ENCODE measurements at regions not wholly inside any gene's neighbourhood (a gene's known extent, or its start where the extent isn't known, plus 50 kb on each side); places are given as distances from the start of the nearest gene placed in this dataset.

- no peaks in the 10 kb centered on the region for H3K9me3 ChIP-seq
- peaks cover 0 to 6% (median 0%) of the 10 kb centered on the region in 7 donors for H3K27me3 ChIP-seq
- DNase-seq (no peak), ATAC-seq (no peak)
- H3K4me3 ChIP-seq, result no peak overlapping the region
- intact Hi-C loops (cut with DNase I), result no loop called here
- no peak for TF ChIP-seq CTCF (IDR thresholded peaks at IDR 0.05)
- H3K27ac ChIP-seq, result no peak overlapping the region
- 85 to 87% methylated on average over 4 of the region's 4 CpGs for WGBS, 2 donors
- H3K36me3 ChIP-seq, result no peaks in the 10 kb centered on the region
- H3K4me1 ChIP-seq, result no peaks in the 10 kb centered on the region
Observed at GRCh38 chr7:156558198-156558597, 82.4 kb upstream of the RNF32 start.

- WGBS, 2 donors, result 78 to 88% methylated on average over 2 of the region's 2 CpGs
- TF ChIP-seq CTCF (IDR thresholded peaks at IDR 0.05), result no peak
Observed at GRCh38 chr7:156556083-156556482, 84.5 kb upstream of the RNF32 start.

GRCh38 chr7:156554488-156554887, 86.1 kb upstream of the RNF32 start:
- 79 to 82% methylated on average over 8 of the region's 8 CpGs for WGBS, 2 donors
- no peak overlapping the region for H3K4me3 ChIP-seq
- TF ChIP-seq CTCF (IDR thresholded peaks at IDR 0.05), result no peak
- no peaks in the 10 kb centered on the region for H3K4me1 ChIP-seq
- peaks cover 0 to 4% (median 0%) of the 10 kb centered on the region in 11 donors for H3K9me3 ChIP-seq
- H3K27ac ChIP-seq, result no peak overlapping the region
- DNase-seq (no peak), ATAC-seq (no peak)
- no peaks in the 10 kb centered on the region for H3K36me3 ChIP-seq
- intact Hi-C loops (cut with DNase I), result no loop called here
- H3K27me3 ChIP-seq, result no peaks in the 10 kb centered on the region

More at GRCh38 chr7:156556083-156556482, 84.5 kb upstream of the RNF32 start:
- peaks cover 0 to 6% (median 0%) of the 10 kb centered on the region in 7 donors for H3K27me3 ChIP-seq
- no peaks in the 10 kb centered on the region for H3K4me1 ChIP-seq
- intact Hi-C loops (cut with DNase I), result no loop called here
- no peaks in the 10 kb centered on the region for H3K36me3 ChIP-seq
- no peak overlapping the region for H3K4me3 ChIP-seq
- no peak overlapping the region for H3K27ac ChIP-seq
- DNase-seq (no peak), ATAC-seq (no peak)
- H3K9me3 ChIP-seq, result no peaks in the 10 kb centered on the region

- intact Hi-C loops (cut with DNase I), result no loop called here
- H3K27ac ChIP-seq, result no peak overlapping the region
- DNase-seq (no peak), ATAC-seq (no peak)
- H3K4me1 ChIP-seq, result no peaks in the 10 kb centered on the region
- 93 to 94% methylated on average over 9 of the region's 9 CpGs for WGBS, 2 donors
- no peaks in the 10 kb centered on the region for H3K27me3 ChIP-seq
- peaks cover 0 to 21% (median 7%) of the 10 kb centered on the region in 11 donors for H3K9me3 ChIP-seq
- no peak for TF ChIP-seq CTCF (IDR thresholded peaks at IDR 0.05)
- H3K36me3 ChIP-seq, result no peaks in the 10 kb centered on the region
- H3K4me3 ChIP-seq, result no peak overlapping the region
Observed at GRCh38 chr7:156549636-156550035, 90.9 kb upstream of the RNF32 start.

Measured in heart right ventricle (tissue), 16 donors.